ENCODE measurements at regions not wholly inside any gene's neighbourhood (a gene's known extent, or its start where the extent isn't known, plus 50 kb on each side); places are given as distances from the start of the nearest gene placed in this dataset.

DNA sequence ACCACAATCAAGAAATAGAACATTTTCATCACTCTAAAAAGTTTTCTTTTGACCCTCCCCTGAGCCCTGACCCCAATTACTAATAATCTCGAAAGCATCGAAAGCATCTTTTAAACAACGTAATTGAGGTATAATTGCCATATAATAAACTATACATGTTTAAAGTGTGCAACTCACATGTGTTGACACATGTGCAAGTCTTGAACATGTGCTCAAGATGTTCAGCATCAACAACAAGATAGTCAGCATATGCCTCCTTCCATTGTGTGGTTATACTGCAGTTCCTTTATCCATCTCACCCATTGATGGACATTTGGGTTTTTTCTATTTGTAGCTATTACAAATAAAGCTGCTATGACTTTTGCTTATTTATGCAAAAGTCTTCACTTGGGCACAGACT, 90.7 kb downstream of the RIPK4 start:
- TF ChIP-seq, protein P1, sequence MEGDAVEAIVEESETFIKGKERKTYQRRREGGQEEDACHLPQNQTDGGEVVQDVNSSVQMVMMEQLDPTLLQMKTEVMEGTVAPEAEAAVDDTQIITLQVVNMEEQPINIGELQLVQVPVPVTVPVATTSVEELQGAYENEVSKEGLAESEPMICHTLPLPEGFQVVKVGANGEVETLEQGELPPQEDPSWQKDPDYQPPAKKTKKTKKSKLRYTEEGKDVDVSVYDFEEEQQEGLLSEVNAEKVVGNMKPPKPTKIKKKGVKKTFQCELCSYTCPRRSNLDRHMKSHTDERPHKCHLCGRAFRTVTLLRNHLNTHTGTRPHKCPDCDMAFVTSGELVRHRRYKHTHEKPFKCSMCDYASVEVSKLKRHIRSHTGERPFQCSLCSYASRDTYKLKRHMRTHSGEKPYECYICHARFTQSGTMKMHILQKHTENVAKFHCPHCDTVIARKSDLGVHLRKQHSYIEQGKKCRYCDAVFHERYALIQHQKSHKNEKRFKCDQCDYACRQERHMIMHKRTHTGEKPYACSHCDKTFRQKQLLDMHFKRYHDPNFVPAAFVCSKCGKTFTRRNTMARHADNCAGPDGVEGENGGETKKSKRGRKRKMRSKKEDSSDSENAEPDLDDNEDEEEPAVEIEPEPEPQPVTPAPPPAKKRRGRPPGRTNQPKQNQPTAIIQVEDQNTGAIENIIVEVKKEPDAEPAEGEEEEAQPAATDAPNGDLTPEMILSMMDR (IDR thresholded peaks at IDR 0.05), result no peak
- no peak for TF ChIP-seq POLR2A (IDR thresholded peaks at IDR 0.05)
- Histone ChIP-seq H3K36me3 (no peaks in the 10 kb centered on the region), H3K4me1 (peaks cover 6 to 31% of the 10 kb centered on the region in 2 donors), H3K27ac (no peak overlapping the region), H3K27me3 (no peaks in the 10 kb centered on the region), H3K9me3 (no peaks in the 10 kb centered on the region), H3K4me3 (replicated peaks in 1 of 3) (no peak overlapping the region)
- 87 to 98% methylated on average over 3 of the region's 3 CpGs for WGBS, 2 donors
- no peak for DNase-seq
- intact Hi-C loops (cut with DNase I), result loop anchor here (10.0 kb wide), 1 partner anchor 49 kb away; no protein-coding TSS in a partner anchor

DNA sequence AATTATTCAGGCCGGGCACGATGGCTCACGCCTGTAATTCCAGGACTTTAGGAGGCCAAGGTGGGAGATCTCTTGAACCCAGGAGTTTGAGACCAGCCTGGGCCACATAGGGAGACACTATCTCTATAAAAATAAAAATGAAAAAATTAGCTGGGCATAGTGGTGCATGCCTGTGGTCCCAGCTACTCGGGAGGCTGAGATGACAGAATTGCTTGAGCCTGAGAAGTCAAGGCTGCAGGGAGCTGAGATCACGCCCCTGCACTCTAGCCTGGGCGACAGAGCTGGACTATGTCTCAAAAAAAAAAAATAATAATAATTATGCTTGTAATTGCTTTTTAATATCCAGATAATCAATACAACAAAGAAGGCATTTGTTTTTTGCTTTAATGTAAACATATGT, 91.3 kb downstream of the RIPK4 start:
- Histone ChIP-seq H3K27me3 (no peaks in the 10 kb centered on the region), H3K4me1 (peaks cover 6 to 25% of the 10 kb centered on the region in 2 donors), H3K27ac (no peak overlapping the region), H3K9me3 (no peaks in the 10 kb centered on the region), H3K36me3 (no peaks in the 10 kb centered on the region), H3K4me3 (replicated peaks in 1 of 3) (no peak overlapping the region)
- intact Hi-C loops (cut with DNase I), result loop anchor here (10.0 kb wide), 1 partner anchor 49 kb away; no protein-coding TSS in a partner anchor
- no peak for DNase-seq
- WGBS, 2 donors, result 73 to 74% methylated on average over 6 of the region's 6 CpGs
- TF ChIP-seq POLR2A (IDR thresholded peaks at IDR 0.05), result no peak
- TF ChIP-seq, protein P1 (IDR thresholded peaks at IDR 0.05), result no peak

DNA sequence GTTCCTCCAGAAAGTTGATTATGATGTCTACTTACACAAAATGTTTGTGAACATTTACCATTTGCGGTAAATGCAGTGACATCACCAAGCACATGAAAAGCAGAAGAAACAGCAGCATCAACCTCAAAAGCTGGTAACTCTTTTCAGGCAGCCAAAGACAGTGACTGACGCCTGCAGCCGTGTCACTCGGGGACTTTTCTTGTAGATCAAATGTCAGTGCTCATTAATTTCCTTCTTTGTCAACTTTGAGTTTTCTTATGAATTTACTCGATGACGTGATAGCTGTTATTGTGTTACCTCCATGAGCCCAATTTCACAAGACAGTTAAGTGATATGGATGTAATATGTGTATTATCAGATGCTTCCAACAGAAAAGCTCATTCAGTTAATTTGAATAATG, 92.5 kb downstream of the RIPK4 start:
- H3K27me3 ChIP-seq, result no peaks in the 10 kb centered on the region
- H3K36me3 ChIP-seq, result no peaks in the 10 kb centered on the region
- intact Hi-C loops (cut with DNase I), result loop anchor here (10.0 kb wide), 1 partner anchor 50 kb away; no protein-coding TSS in a partner anchor
- no peaks in the 10 kb centered on the region for H3K9me3 ChIP-seq
- peaks cover 6 to 16% of the 10 kb centered on the region in 2 donors for H3K4me1 ChIP-seq
- DNase-seq, result no peak
- H3K4me3 ChIP-seq (replicated peaks in 1 of 3), result no peak overlapping the region
- H3K27ac ChIP-seq, result no peak overlapping the region
- TF ChIP-seq, protein P1 (IDR thresholded peaks at IDR 0.05), result no peak
- TF ChIP-seq POLR2A (IDR thresholded peaks at IDR 0.05), result no peak
- WGBS, 2 donors, result 88 to 90% methylated on average over 6 of the region's 6 CpGs

DNA sequence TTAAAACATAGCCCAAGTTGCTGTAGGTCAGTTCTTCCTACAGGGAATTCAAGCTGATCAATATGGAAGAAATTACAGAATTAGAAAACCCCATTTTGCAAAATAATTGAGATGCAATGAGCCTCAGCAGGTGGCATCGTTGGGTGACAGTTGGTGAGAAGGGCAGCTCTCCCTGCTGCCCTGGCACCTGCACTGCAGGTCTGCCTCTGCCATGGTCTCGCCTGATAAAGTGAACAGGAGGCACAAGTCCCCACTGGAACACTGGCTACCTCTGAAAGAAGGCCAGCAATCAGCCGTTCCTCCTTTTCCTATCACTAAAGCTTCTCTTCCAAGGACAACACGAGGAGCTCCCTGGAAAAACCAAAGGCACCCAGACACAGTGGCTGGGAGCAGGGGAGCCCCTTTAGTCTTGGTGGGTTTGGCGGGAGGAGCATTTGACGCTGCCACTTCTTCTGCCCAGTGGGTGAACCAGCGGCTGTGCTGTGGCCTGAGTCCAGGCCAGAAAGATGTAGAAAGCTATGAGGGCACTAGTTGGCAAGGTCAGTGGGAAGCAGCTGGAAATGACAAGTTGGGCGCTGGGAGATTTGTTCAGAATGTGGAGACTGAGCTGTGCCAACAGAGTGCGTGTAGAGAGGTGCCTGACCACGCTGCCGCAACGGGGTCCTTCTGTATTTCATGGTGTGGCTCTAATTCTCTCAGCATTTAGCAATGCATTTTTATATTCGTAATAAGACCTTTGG, 93.1 kb downstream of the RIPK4 start:
- WGBS, 2 donors, result 74 to 78% methylated on average over 13 of the region's 13 CpGs
- no peak overlapping the region for H3K4me3 ChIP-seq (replicated peaks in 1 of 3)
- no peak overlapping the region for H3K27ac ChIP-seq
- no peak for DNase-seq
- intact Hi-C loops (cut with DNase I), result loop anchor here (10.0 kb wide), 1 partner anchor 51 kb away; no protein-coding TSS in a partner anchor
- TF ChIP-seq POLR2A (IDR thresholded peaks at IDR 0.05), result no peak
- TF ChIP-seq, protein P1 (IDR thresholded peaks at IDR 0.05), result no peak
- H3K4me1 ChIP-seq, result peaks cover 5 to 9% of the 10 kb centered on the region in 2 donors
- no peaks in the 10 kb centered on the region for H3K36me3 ChIP-seq
- no peaks in the 10 kb centered on the region for H3K27me3 ChIP-seq
- no peaks in the 10 kb centered on the region for H3K9me3 ChIP-seq

DNA sequence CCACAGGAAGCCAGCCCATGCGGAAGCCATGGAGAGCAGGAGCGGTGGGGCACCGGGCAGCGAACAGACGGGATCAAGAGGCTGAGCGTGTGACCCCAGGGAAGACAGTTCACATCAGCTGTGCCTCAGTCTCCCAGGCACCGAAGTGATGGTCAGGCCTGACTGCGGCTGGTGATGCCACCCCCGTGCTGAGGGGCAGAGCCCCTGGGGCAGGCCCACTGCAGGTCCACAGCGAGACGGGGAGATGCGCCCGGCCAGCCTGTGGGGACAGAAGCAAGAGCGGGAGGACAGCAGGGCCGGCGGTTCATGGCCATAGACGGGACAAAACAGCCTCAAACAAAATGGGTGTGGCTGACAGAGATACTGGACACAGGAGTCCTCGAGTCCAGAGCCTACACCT, 93.8 kb downstream of the RIPK4 start:
- Histone ChIP-seq H3K27me3 (no peaks in the 10 kb centered on the region), H3K27ac (no peak overlapping the region), H3K4me3 (replicated peaks in 1 of 3) (no peak overlapping the region), H3K9me3 (no peaks in the 10 kb centered on the region), H3K36me3 (no peaks in the 10 kb centered on the region), H3K4me1 (peaks cover 0 to 2% of the 10 kb centered on the region in 2 donors)
- no peak for TF ChIP-seq POLR2A (IDR thresholded peaks at IDR 0.05)
- TF ChIP-seq, protein P1 (IDR thresholded peaks at IDR 0.05), result no peak
- intact Hi-C loops (cut with DNase I), result loop anchor here (10.0 kb wide), 1 partner anchor 52 kb away; no protein-coding TSS in a partner anchor
- WGBS, 2 donors, result 80 to 85% methylated on average over 14 to 18 of the region's 18 CpGs
- no peak for DNase-seq

Data from thyroid gland (tissue), 4 donors.